VCaP (cell line): ENCODE measurements at regions not wholly inside any gene's neighbourhood (a gene's known extent, or its start where the extent isn't known, plus 50 kb on each side); places are given as distances from the start of the nearest gene placed in this dataset.
"Not testable (repeated sequence)": the region's sequence is repeated elsewhere in the genome, so short reads cannot be mapped to it uniquely, and the experiment has no call there.

Experiments used
- H3K27ac ChIP-seq: fragments of 450-650 bp; 2 replicates; pipeline ENCODE4 v1.5.1; 2017
- TF ChIP-seq, protein P1 (sequence below): fragments of 450-650 bp; conservative IDR thresholded peaks from 2 replicates; pipeline ENCODE4 v1.5.1; 2017; ENCODE audit warnings: mild to moderate bottlenecking, moderate library complexity

DNA sequence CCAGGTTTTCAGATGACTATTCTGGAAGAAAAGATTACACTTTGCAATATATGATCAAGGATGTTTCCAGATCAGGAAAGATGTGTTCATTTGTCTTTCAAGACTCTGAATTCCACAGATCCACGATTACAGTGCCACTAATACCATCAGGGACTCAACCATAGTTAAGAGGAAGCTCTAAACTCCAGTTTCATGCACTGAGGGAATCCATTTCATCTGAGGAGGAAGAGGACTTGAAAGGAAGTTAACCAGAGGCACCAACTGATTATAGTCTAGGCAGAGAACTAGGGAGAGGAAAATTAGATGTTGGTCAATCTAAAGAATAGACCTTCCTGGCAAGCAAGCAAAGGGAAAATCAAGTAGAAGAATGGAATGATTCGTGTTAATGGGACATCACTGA, 218.3 kb upstream of the PRDM1 start:
- TF ChIP-seq, protein P1, sequence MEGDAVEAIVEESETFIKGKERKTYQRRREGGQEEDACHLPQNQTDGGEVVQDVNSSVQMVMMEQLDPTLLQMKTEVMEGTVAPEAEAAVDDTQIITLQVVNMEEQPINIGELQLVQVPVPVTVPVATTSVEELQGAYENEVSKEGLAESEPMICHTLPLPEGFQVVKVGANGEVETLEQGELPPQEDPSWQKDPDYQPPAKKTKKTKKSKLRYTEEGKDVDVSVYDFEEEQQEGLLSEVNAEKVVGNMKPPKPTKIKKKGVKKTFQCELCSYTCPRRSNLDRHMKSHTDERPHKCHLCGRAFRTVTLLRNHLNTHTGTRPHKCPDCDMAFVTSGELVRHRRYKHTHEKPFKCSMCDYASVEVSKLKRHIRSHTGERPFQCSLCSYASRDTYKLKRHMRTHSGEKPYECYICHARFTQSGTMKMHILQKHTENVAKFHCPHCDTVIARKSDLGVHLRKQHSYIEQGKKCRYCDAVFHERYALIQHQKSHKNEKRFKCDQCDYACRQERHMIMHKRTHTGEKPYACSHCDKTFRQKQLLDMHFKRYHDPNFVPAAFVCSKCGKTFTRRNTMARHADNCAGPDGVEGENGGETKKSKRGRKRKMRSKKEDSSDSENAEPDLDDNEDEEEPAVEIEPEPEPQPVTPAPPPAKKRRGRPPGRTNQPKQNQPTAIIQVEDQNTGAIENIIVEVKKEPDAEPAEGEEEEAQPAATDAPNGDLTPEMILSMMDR = no peak
- H3K27ac ChIP-seq = no peak overlapping the region

DNA sequence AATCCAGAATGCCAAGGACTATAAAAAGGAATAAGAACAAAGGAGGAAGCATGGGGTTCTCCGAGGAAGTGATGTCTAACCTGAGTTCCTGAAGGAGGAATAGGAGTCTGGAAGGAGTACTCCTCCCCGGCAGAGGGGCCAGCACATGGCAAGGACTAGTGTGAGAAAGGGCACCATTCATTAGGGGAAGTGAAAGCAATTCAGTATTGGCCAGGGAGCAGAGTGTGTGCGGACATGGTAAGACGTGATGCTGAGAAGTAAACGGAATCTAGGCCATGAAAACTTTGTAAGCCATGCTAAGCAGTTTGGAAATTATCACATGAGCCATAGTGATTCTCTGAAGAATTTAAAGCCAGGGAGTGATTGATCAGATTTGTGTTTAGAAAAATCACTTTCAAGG, 218.9 kb upstream of the PRDM1 start:
- TF ChIP-seq, protein P1 = no peak
- no peak overlapping the region for H3K27ac ChIP-seq

DNA sequence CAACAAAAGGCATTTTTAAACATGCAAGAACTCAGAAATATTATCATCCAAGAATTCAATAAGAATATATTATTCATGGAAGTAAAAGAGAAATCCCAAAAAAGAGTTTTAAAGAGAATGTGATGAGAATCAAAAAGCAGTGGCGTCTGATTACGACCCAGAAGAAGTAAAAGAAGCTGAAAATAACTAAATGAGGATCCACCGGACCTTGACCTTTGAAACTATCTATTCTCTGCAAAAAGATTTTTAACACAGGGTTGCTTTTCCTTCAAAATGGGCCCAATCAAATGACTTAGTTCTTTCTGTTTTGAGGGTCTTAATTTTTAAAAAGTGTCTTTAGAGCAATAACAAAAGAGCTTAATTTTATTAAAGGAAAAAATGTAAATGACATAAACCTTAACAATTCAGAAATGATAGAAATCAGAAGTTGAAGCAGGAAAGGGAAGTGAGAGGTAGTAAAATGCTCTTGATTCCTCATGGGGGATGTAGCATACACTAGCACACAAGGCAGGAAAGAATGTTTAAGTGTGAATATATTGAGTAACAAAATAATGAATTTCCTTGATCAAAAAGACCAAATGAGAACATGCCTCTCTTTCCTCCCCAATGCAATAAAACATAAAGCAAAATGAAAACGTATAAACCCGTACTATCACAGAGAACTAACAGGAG, 223.1 kb upstream of the PRDM1 start:
- TF ChIP-seq, protein P1 = no peak
- no peak overlapping the region for H3K27ac ChIP-seq

DNA sequence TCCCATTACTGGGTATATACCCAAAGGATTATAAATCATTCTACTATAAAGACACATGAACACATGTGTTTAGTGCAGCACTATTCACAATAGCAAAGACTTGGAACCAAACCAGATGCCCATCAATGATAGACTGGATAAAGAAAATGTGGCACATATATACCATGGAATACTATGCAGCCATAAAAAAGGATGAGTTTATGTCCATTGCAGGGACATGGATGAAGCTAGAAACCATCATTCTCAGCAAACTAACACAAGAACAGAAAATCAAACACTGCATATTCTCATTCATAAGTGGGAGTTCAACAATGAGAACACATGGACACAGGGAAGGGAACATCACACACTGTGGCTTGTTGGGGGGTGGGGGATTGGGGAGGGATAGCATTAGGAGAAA, 225.2 kb upstream of the PRDM1 start:
- not testable (repeated sequence) for H3K27ac ChIP-seq

DNA sequence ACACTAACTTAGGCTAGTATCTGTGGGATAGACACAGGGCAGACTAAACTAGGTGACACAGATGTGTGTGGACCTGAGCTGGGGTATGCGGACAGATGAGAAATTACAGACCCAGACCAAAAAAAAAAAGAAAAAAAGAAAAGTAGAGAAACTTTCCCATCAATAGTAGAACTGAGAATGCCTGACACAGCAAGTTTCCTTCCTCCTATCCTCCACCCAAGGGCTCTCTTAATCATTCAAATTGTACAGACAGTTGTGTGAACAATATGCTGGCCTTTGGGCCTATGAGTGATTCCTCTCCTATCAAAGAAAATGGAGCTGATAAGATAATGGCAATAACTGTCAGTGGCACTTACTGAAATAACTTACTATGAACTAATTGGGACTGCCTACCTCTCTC, 226.7 kb upstream of the PRDM1 start:
- TF ChIP-seq, protein P1 = no peak
- no peak overlapping the region for H3K27ac ChIP-seq

DNA sequence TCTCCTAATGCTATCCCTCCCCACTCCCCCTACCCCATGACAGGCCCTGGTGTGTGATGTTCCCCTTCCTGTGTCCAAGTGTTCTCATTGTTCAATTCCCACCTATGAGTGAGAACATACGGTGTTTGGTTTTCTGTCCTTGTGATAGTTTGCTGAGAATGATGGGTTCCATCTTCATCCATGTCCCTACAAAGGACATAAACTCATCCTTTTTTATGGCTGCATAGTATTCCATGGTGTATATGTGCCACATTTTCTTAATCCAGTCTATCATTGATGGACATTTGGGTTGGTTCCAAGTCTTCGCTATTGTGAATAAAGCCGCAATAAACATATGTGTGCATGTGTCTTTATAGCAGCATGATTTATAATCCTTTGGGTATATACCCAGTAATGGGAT, 227.5 kb upstream of the PRDM1 start:
- H3K27ac ChIP-seq = not testable (repeated sequence)

DNA sequence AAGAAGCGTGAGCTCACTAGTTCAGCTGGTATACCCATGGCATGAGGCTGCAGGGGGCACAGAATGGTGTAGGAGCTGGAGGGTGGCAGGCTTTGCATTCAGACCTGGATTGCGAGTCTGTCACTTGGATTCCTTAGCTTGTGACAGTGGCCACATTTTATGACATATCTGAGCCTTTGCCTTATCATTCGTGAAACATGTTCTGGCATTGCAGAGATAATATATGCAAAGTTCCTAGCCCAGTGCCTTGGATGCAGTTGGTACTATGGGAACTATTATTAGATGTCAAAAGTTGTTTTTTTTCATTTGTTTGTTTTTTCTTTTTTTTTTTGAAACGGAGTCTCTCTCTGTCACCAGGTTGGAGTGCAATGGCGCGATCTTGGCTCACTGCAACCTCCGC, 230.7 kb upstream of the PRDM1 start:
- TF ChIP-seq, protein P1 = no peak
- no peak overlapping the region for H3K27ac ChIP-seq

DNA sequence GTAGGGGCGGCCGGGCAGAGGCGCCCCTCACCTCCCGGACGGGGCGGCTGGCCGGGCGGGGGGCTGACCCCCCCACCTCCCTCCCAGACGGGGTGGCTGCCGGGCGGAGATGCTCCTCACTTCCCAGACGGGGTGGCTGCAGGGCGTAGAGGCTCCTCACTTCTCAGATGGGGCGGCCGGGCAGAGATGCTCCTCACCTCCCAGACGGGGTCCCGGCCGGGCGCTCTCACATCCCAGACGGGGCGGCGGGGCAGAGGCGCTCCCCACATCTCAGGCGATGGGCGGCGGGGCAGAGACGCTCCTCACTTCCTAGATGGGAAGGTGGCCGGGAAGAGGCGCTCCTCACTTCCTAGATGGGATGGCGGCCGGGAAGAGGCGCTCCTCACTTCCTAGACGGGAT, 232.2 kb upstream of the PRDM1 start:
- not testable (repeated sequence) for H3K27ac ChIP-seq

DNA sequence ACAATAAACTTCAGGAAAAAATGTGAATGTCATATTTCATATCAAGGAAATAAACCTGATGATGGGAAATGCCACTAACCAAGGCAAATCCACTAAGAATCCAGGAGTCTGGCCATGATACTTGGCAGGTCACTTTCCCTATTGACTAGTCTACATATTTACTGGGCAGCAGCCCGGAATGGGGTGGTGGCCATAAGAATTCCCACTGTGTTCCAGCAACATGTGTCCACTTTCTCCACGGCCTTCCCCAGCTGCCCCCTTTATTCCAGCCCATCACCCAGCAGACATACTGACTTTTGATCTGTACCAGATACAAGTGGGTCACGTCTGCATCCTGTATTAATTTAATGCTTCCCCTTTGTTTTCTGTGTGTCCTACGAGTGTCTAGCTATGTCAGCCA, 234.5 kb upstream of the PRDM1 start:
- TF ChIP-seq, protein P1 = no peak
- no peak overlapping the region for H3K27ac ChIP-seq
